ES-I3 (cell line): ENCODE measurements at regions not wholly inside any gene's neighbourhood (a gene's known extent, or its start where the extent isn't known, plus 50 kb on each side); places are given as distances from the start of the nearest gene placed in this dataset.
"Not testable (repeated sequence)": the region's sequence is repeated elsewhere in the genome, so short reads cannot be mapped to it uniquely, and the experiment has no call there.

Source experiments
- H3K36me3 ChIP-seq: 2 replicates; pipeline ENCODE4 v1.6.1; 2013; ENCODE audit warnings: mild to moderate bottlenecking, low read length, control low read depth, moderate library complexity; ENCODE audit not compliant: insufficient read depth
- H3K4me1 ChIP-seq: 2 replicates; pipeline ENCODE4 v1.6.1; 2013; ENCODE audit warnings: mild to moderate bottlenecking, control low read depth, low read length; ENCODE audit not compliant: insufficient read depth
- H3K9ac ChIP-seq: 2 replicates; pipeline ENCODE4 v1.6.1; 2013; ENCODE audit warnings: low read depth, mild to moderate bottlenecking, low read length, moderate library complexity
- H3K9me3 ChIP-seq: 2 replicates; pipeline ENCODE4 v1.6.1; 2013; ENCODE audit warnings: mild to moderate bottlenecking, low read length, moderate library complexity; ENCODE audit not compliant: control insufficient read depth, insufficient read depth

DNA sequence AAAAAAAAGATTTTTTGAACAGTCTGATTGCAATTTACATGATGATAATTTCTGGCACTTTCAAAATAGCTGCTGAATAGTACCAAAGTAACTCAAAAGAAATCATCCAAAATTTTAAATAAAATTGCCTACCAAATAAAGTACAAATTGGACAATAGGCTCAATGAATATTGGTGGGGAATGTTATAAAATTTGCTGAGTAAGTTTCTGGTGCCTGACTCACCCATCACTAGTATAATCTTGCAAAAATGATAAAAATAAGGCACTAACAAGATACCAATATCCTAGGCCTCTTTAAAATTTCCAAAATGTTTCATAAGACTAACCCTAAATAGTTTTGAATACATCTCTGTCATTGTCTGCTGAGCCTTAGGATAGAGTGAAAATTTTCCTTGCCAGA, 145.3 kb upstream of the LRFN5 start:
- Histone ChIP-seq H3K9ac (no peak overlapping the region), H3K4me1 (no peaks in the 10 kb centered on the region), H3K9me3 (no peaks in the 10 kb centered on the region), H3K36me3 (no peaks in the 10 kb centered on the region)

GRCh38 chr14:41457393-41457792, 149.3 kb upstream of the LRFN5 start:
- Histone ChIP-seq H3K36me3 (no peaks in the 10 kb centered on the region), H3K9ac (no peak overlapping the region), H3K9me3 (no peaks in the 10 kb centered on the region), H3K4me1 (no peaks in the 10 kb centered on the region)

GRCh38 chr14:41449066-41449465, 157.6 kb upstream of the LRFN5 start:
- Histone ChIP-seq H3K4me1 (peaks cover 32% of the 10 kb centered on the region), H3K9me3 (no peaks in the 10 kb centered on the region), H3K36me3 (no peaks in the 10 kb centered on the region), H3K9ac (no peak overlapping the region)

DNA sequence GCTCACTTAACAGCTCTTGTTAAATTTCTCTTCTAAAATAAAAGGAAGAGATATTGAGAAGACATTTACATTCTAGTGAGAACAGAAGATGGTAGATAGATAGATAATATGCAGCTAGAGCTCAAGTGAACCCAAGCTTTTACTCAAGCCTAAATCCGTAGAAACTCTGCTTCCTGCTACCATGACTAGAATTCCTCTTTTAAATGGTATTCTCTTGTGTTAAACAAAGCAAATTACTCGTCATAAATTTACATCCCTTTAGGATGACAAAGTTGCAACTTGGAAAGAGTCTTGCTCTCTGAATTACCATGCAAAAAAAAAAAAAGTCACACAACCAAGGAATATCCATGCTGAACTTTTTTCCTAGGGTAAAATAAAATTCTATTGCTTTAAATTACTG, 160.7 kb upstream of the LRFN5 start:
- Histone ChIP-seq H3K9ac (no peak overlapping the region), H3K9me3 (no peaks in the 10 kb centered on the region), H3K4me1 (peaks cover 38% of the 10 kb centered on the region), H3K36me3 (no peaks in the 10 kb centered on the region)

GRCh38 chr14:41423503-41423902, 183.2 kb upstream of the LRFN5 start:
- no peaks in the 10 kb centered on the region for H3K36me3 ChIP-seq

DNA sequence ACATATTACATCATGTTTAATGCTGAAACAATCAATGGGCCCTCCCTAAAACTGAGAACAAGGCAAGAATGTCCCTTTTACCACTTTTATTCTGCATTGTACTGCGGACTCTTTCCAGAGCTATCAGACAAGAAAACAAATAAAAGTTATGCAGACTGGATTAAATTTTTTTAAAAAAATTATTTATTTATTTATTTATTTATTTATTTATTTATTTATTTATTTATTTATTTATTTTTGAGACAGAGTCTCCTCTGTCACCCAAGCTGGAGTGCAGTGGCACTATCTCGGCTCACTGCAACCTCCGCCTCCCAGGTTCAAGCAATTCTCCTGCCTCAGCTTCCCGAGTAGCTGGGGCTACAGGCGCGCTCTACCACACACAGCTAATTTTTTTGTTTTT, 185.4 kb upstream of the LRFN5 start:
- peaks cover 21% of the 10 kb centered on the region for H3K4me1 ChIP-seq
- not testable (repeated sequence) for H3K9me3 ChIP-seq, H3K36me3 ChIP-seq, H3K9ac ChIP-seq

More at GRCh38 chr14:41423503-41423902, 183.2 kb upstream of the LRFN5 start:
- H3K9me3 ChIP-seq, result no peaks in the 10 kb centered on the region
- H3K4me1 ChIP-seq, result peaks cover 18% of the 10 kb centered on the region
- no peak overlapping the region for H3K9ac ChIP-seq

GRCh38 chr14:41419709-41420108, 187.0 kb upstream of the LRFN5 start:
- Histone ChIP-seq H3K36me3 (no peaks in the 10 kb centered on the region), H3K4me1 (peaks cover 21% of the 10 kb centered on the region), H3K9me3 (no peaks in the 10 kb centered on the region), H3K9ac (no peak overlapping the region)

GRCh38 chr14:41418851-41419250, 187.8 kb upstream of the LRFN5 start:
- H3K36me3 ChIP-seq, result no peaks in the 10 kb centered on the region
- H3K9ac ChIP-seq, result no peak overlapping the region
- H3K4me1 ChIP-seq, result peaks cover 21% of the 10 kb centered on the region
- H3K9me3 ChIP-seq, result no peaks in the 10 kb centered on the region

- H3K9ac ChIP-seq, result no peak overlapping the region
- H3K36me3 ChIP-seq, result no peaks in the 10 kb centered on the region
- peaks cover 7% of the 10 kb centered on the region; the same call in 1 of the 2 replicates for H3K4me1 ChIP-seq
- H3K9me3 ChIP-seq, result no peaks in the 10 kb centered on the region
Observed at GRCh38 chr14:41409806-41410205, 196.9 kb upstream of the LRFN5 start.

GRCh38 chr14:41404126-41404525, 202.6 kb upstream of the LRFN5 start:
- H3K9me3 ChIP-seq, result no peaks in the 10 kb centered on the region
- H3K9ac ChIP-seq, result no peak overlapping the region
- H3K4me1 ChIP-seq, result peaks cover 24% of the 10 kb centered on the region
- no peaks in the 10 kb centered on the region for H3K36me3 ChIP-seq

DNA sequence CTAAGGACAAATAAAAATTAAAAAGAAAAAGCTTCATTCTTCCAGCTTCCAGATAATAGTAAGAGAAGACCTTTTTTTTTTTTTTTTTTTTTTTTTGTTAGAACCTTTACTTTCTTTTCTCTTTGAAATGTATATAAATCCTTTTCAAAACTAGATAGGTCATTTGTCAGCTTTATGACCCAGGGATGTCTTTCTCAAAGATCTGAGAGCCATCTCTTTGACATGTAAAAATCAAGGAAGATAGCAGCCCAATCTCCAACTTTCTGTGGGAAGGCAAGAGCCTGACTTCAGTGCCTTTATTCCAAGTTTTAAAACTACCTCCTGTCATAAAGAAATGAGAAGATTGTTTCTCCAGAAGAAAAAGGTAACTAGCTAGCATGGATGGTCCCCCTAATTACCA, 203.3 kb upstream of the LRFN5 start:
- Histone ChIP-seq H3K36me3 (no peaks in the 10 kb centered on the region), H3K4me1 (peaks cover 29% of the 10 kb centered on the region), H3K9me3 (no peaks in the 10 kb centered on the region), H3K9ac (no peak overlapping the region)

- Histone ChIP-seq H3K9me3 (no peaks in the 10 kb centered on the region), H3K4me1 (peaks cover 23% of the 10 kb centered on the region), H3K36me3 (no peaks in the 10 kb centered on the region), H3K9ac (no peak overlapping the region)
Observed at GRCh38 chr14:41397926-41398325, 208.8 kb upstream of the LRFN5 start.

- peaks cover 10% of the 10 kb centered on the region; the same call in 1 of the 2 replicates for H3K4me1 ChIP-seq
- H3K9ac ChIP-seq, result no peak overlapping the region
- no peaks in the 10 kb centered on the region for H3K9me3 ChIP-seq
- no peaks in the 10 kb centered on the region for H3K36me3 ChIP-seq
Observed at GRCh38 chr14:41393512-41393911, 213.2 kb upstream of the LRFN5 start.

GRCh38 chr14:41392226-41392625, 214.4 kb upstream of the LRFN5 start:
- Histone ChIP-seq H3K9me3 (no peaks in the 10 kb centered on the region), H3K36me3 (no peaks in the 10 kb centered on the region), H3K4me1 (no peaks in the 10 kb centered on the region; the same call in 1 of the 2 replicates), H3K9ac (no peak overlapping the region)

DNA sequence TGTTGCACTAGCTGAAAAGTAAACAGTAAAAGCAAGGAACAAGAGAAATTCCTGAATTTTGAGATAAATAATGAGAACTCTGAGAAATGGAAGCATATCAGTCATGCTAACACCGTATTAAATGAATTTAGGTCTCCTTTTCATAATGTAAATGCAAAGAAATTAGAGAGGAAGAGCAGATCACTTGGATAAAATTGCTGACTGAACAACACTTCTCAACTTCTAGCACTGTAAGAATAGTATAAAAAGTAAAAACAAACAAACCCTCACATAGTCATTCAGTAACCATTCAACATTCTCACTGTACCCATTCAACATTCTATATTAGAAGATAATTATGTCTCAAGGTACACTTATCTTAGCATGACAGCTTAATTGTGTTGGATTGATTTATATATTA, 217.3 kb upstream of the LRFN5 start:
- Histone ChIP-seq H3K9ac (no peak overlapping the region), H3K36me3 (no peaks in the 10 kb centered on the region), H3K9me3 (no peaks in the 10 kb centered on the region), H3K4me1 (no peaks in the 10 kb centered on the region)

DNA sequence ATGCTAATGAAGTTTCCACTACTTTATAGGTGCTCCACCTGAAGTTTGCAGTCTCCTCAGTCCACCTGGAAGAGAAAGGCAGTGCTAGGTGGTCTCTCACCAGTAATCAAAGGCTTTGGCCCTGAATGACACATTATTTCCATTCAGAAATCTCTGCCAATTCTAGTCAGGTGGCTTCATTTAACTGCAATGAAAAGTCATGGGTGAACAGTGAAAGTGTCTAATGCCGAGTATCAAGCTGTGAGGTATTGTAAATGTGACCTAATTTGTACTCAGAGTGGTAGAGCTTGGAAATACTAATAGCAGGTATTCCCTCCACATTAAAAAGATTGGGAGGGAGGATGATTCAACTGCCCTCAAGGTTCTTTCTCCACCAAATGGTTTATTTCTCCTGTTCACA, 220.9 kb upstream of the LRFN5 start:
- H3K36me3 ChIP-seq, result no peaks in the 10 kb centered on the region
- H3K9me3 ChIP-seq, result no peaks in the 10 kb centered on the region
- no peak overlapping the region for H3K9ac ChIP-seq
- H3K4me1 ChIP-seq, result no peaks in the 10 kb centered on the region
